ENCODE measurements at regions not wholly inside any gene's neighbourhood (a gene's known extent, or its start where the extent isn't known, plus 50 kb on each side); places are given as distances from the start of the nearest gene placed in this dataset.
"Not testable (repeated sequence)": the region's sequence is repeated elsewhere in the genome, so short reads cannot be mapped to it uniquely, and the experiment has no call there.

DNA sequence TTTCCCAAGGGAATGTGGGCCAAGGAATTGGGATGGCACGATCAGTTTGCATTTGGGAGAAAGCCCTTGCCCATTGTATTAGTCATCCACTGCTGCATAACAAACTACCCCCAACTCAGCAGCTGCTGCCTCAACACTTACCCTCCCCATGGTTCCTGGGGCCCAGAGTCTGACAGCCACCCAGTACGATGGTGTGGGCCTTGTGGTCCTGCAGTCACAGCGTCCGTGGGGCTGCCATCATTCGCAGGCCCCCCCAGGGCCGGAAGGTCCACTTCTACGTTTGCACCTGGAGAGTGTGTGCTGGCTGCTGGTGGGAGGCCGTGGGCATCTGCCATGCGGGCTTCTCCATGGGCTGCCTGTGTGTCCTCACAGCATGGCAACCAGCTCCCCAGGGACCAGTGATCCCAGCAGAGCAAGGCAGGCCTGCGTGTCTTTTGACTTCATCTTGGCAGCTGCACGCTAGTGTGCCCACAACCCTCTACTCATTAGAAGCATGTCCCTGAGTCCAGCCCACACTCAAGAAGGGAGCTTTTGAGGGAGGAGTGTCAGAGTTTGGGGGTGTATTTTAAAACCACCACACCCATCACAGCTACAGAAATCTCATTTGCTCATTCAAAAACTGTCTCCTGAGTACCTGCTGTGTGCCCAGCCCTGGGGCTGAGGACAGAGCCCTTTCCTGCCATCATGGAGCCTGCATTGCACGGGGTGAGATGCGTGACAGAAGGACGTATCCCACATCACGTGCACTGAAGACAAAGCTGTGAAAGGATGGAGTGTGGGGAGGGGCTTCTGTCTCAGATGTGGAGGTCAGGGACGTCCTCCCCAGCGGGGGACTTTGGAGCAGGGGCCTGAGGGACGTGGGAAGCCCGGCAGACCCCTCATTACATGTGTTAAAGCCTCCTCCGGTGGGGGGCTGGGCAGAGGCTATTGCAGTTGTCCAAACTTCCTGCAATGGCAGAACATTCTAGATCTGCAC, 185.0 kb upstream of the ZNF469 start (continued):
- TF ChIP-seq CBX8 (IDR thresholded peaks at IDR 0.05; ENCODE audit: borderline replicate concordance, low read depth, low read length) (no peak), RAD21 (IDR thresholded peaks at IDR 0.05 in 1 of 2, conservative IDR thresholded peaks at IDR 0.05 in 1 of 2; ENCODE audit: low read depth in 2 of 2, low read length in 2 of 2) (no peak), TBP (IDR thresholded peaks at IDR 0.05; ENCODE audit: low read depth, low read length) (no peak), BCL11A (IDR thresholded peaks at IDR 0.05; ENCODE audit: low read depth in 2 of 2, low read length in 2 of 2) (no peak), ASH2L (IDR thresholded peaks at IDR 0.05; ENCODE audit: low read length) (no peak)

DNA sequence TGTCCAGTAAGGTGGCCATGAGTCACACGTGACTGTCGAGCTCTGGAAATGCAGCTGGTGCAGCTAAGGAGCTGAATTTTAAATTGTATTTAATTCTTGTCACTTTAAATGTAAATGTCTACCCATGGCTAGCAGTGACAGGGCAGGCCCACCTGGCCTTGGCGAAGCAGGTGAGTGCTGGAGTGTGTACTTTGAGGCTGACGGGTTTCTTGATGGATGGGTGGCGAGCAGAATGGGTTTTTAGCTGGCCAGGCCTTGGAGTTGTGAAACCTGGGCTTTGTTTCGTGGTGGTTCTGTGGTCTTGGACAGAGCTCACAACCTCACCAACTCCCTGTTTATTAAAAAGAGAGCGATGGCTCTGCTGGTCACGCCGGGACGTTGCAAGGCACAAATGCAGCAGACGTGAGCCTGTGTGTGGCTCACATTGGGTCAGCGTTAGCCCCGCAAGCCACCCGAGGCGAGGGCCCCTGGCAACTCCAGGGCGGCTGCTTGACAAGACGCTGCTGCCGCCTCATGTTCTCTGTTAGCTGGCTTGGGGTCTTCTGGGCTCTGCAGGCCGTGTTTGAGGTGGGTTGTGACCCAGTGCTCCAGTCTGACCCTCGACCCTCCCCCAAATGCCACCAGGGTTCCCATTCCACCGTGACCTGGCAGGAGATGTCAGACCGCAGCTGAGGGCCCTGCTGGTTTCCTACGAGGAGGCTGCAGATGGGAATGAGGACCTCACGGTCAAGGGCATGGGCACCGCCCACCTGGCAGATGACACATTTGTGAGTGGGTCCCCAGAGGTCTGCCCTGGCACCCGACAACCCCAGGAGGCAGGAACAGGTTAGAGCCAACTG, 184.1 kb upstream of the ZNF469 start:
- 94% methylated on average over 22 of the region's 26 CpGs; no CpG with 5 or more reads in 1 of the 2 experiments for WGBS, 2 experiments (ENCODE audit: extremely low coverage in 1 of 2, insufficient coverage in 1 of 2, insufficient read length in 1 of 2, insufficient replicate concordance in 2 of 2, low coverage in 1 of 2, low lambda C conversion rate in 2 of 2, missing lambda C conversion rate in 1 of 2)

More for the DNA sequence above, 184.1 kb upstream of the ZNF469 start:
- H3K79me2 ChIP-seq (ENCODE audit: control insufficient read depth in 1 of 2, insufficient read depth in 2 of 2, low read length in 2 of 2); DNase-seq (ENCODE audit: low read depth in 1 of 2, low spot score in 2 of 2); FAIRE-seq; H3K4me3 ChIP-seq (ENCODE audit: extremely low read depth in 1 of 4, insufficient read depth in 2 of 4, low read depth in 3 of 4, low read length in 4 of 4); H2AFZ ChIP-seq (ENCODE audit: low read length); H2BK15ac ChIP-seq (ENCODE audit: low read length); H3K14ac ChIP-seq (ENCODE audit: insufficient read length); H3K23ac ChIP-seq (ENCODE audit: insufficient read length); H3K9me3 ChIP-seq (ENCODE audit: insufficient read depth in 2 of 2, low read depth in 1 of 2, low read length in 1 of 2); H3K18ac ChIP-seq (ENCODE audit: extremely low read depth, low read length); H2BK12ac ChIP-seq (ENCODE audit: low read depth, low read length); H4K5ac ChIP-seq (ENCODE audit: insufficient read length, low read depth, low read length); H2AK5ac ChIP-seq (ENCODE audit: low read depth, low read length); H3K36me3 ChIP-seq (ENCODE audit: control insufficient read depth in 2 of 4, insufficient read depth in 4 of 4, low read length in 3 of 4); H2BK20ac ChIP-seq (ENCODE audit: low read length); POLR2A ChIA-PET (ENCODE audit: partially characterized antibody); H3K79me1 ChIP-seq (ENCODE audit: low read depth, low read length); H3K4ac ChIP-seq (replicated peaks; ENCODE audit: insufficient read length, low read depth, low read length); H3K4me1 ChIP-seq (replicated peaks in 1 of 4; ENCODE audit: control insufficient read depth in 3 of 4, insufficient read depth in 4 of 4, low read length in 3 of 4); H3K23me2 ChIP-seq (ENCODE audit: low read depth, low read length); H4K91ac ChIP-seq (replicated peaks; ENCODE audit: insufficient read length, low read length); H4K20me1 ChIP-seq (replicated peaks in 1 of 2; ENCODE audit: control insufficient read depth in 1 of 2, insufficient read depth in 2 of 2, low read length in 2 of 2); H2BK120ac ChIP-seq (replicated peaks; ENCODE audit: low read depth, low read length); H3K4me2 ChIP-seq (ENCODE audit: insufficient read depth in 1 of 2, low read depth in 2 of 2, low read length in 2 of 2); H3K27me3 ChIP-seq (replicated peaks in 1 of 4; ENCODE audit: control insufficient read depth in 3 of 4, extremely low read depth in 1 of 4, insufficient read depth in 3 of 4, low read length in 3 of 4); H4K8ac ChIP-seq (ENCODE audit: extremely low read depth, insufficient read depth, low read length); H2BK5ac ChIP-seq (ENCODE audit: low read depth, low read length); H3K27ac ChIP-seq (ENCODE audit: low read depth, low read length); H3K9ac ChIP-seq (replicated peaks in 1 of 4; ENCODE audit: extremely low read depth in 1 of 4, low read depth in 3 of 4, low read length in 3 of 4); H3K56ac ChIP-seq (replicated peaks; ENCODE audit: insufficient read length, low read depth, low read length): not testable (repeated sequence)
- CTCF ChIA-PET (ENCODE audit: partially characterized antibody): interaction anchor here (0.6 to 0.9 kb wide), 2 partner anchors 231 to 268 kb away, joined by 3 to 4 read pairs; no protein-coding TSS in a partner anchor

All from H1 (cell line).